ENCODE measurements at regions not wholly inside any gene's neighbourhood (a gene's known extent, or its start where the extent isn't known, plus 50 kb on each side); places are given as distances from the start of the nearest gene placed in this dataset.
"Not testable (repeated sequence)": the region's sequence is repeated elsewhere in the genome, so short reads cannot be mapped to it uniquely, and the experiment has no call there.

- ChIA-PET CTCF (no interaction called here), POLR2A (ENCODE audit: low non-redundant PET) (no interaction called here)
- DNase-seq (ENCODE audit: low spot score): no peak
- H3K27ac ChIP-seq: no peak overlapping the region
- TF ChIP-seq, protein P1, sequence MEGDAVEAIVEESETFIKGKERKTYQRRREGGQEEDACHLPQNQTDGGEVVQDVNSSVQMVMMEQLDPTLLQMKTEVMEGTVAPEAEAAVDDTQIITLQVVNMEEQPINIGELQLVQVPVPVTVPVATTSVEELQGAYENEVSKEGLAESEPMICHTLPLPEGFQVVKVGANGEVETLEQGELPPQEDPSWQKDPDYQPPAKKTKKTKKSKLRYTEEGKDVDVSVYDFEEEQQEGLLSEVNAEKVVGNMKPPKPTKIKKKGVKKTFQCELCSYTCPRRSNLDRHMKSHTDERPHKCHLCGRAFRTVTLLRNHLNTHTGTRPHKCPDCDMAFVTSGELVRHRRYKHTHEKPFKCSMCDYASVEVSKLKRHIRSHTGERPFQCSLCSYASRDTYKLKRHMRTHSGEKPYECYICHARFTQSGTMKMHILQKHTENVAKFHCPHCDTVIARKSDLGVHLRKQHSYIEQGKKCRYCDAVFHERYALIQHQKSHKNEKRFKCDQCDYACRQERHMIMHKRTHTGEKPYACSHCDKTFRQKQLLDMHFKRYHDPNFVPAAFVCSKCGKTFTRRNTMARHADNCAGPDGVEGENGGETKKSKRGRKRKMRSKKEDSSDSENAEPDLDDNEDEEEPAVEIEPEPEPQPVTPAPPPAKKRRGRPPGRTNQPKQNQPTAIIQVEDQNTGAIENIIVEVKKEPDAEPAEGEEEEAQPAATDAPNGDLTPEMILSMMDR (conservative IDR thresholded peaks at IDR 0.05; ENCODE audit: low read depth): no peak
Observed at GRCh38 chr7:119630406-119630969, 642.5 kb upstream of the KCND2 start.

- POLR2A ChIA-PET (ENCODE audit: low non-redundant PET); CTCF ChIA-PET; DNase-seq (ENCODE audit: low spot score); H3K27ac ChIP-seq: not testable (repeated sequence)
Observed at GRCh38 chr7:119633812-119634211, 639.2 kb upstream of the KCND2 start.

- no peak for DNase-seq (ENCODE audit: low spot score)
- POLR2A ChIA-PET (ENCODE audit: low non-redundant PET): no interaction called here
- TF ChIP-seq, protein P1 (conservative IDR thresholded peaks at IDR 0.05; ENCODE audit: low read depth): no peak
- H3K27ac ChIP-seq: no peak overlapping the region
- CTCF ChIA-PET: no interaction called here
Observed at GRCh38 chr7:119640326-119640725, 632.6 kb upstream of the KCND2 start.

DNA sequence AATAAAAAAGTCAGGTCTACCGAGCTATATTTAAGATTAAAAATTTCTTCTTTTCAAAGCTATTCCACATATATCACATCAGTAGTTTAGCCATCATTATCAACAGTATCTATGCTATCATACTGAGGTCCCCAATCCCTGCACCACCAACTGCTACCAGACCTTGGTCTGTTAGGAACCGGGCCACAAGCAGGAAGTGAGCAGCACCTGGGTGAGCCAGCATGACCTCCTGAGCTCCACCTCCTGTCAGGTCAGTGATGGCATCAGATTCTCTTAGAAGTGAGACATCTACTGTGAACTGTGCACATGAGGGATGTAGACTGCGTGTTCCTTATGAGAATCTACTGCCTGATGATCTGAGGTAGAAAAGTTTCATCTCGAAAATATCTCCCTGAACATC, 632.1 kb upstream of the KCND2 start:
- ChIA-PET CTCF (interaction anchor here (0.7 kb wide), 1 partner anchor 465 kb away, joined by 4 read pairs; no protein-coding TSS in a partner anchor), POLR2A (ENCODE audit: low non-redundant PET) (no interaction called here)

DNA sequence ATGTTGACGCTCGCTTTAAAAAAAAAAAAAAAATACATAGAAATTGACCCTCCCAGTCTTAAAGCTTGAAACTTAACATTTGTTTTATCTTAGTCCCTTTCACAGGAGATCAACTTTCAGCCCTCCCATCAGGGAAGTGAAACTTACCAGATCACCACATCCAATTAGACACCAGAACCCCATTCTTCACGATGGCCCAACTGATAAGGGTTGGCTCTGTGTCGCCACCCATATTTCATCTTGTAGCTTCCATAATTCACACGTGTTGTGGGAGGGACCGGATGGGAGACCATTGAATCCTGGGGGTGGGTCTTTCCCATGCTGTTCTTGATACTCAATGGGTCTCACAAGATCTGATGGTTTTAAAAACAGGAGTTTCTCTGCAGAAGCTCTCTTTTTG, 629.4 kb upstream of the KCND2 start:
- TF ChIP-seq, protein P1 (conservative IDR thresholded peaks at IDR 0.05; ENCODE audit: low read depth): no peak
- no peak overlapping the region for H3K27ac ChIP-seq
- ChIA-PET CTCF (no interaction called here), POLR2A (ENCODE audit: low non-redundant PET) (no interaction called here)
- no peak for DNase-seq (ENCODE audit: low spot score)

More for the DNA sequence above, 632.1 kb upstream of the KCND2 start:
- TF ChIP-seq, protein P1 (conservative IDR thresholded peaks at IDR 0.05; ENCODE audit: low read depth): no peak
- DNase-seq (ENCODE audit: low spot score): no peak
- H3K27ac ChIP-seq: no peak overlapping the region

DNA sequence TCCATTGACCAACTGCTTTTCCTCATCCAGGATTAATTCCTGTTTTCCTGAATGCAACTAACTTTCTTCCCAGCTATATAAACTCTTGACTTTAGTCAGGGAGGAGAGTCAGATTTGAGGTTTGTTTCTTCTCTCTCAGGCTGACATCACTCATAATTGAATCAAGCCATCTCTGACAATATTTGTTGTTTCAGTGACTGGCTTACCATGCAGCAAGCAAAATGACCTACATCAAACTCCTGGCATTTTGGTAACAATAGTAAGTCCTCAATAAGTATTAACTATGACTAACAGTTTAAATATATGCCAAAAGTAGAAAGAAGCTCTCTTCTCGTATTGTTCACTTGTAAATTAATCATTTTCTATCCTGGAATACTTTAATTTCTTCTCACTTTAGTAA, 625.7 kb upstream of the KCND2 start:
- CTCF ChIA-PET: no interaction called here
- TF ChIP-seq, protein P1 (conservative IDR thresholded peaks at IDR 0.05; ENCODE audit: low read depth): no peak
- POLR2A ChIA-PET (ENCODE audit: low non-redundant PET): no interaction called here

GRCh38 chr7:119648752-119649151, 624.2 kb upstream of the KCND2 start:
- CTCF ChIA-PET; DNase-seq (ENCODE audit: low spot score); H3K27ac ChIP-seq; POLR2A ChIA-PET (ENCODE audit: low non-redundant PET): not testable (repeated sequence)

More for the DNA sequence above, 625.7 kb upstream of the KCND2 start:
- H3K27ac ChIP-seq: no peak overlapping the region
- DNase-seq (ENCODE audit: low spot score): no peak

- TF ChIP-seq, protein P1 (conservative IDR thresholded peaks at IDR 0.05; ENCODE audit: low read depth): no peak
- H3K27ac ChIP-seq: no peak overlapping the region
- ChIA-PET POLR2A (ENCODE audit: low non-redundant PET) (no interaction called here), CTCF (no interaction called here)
- DNase-seq (ENCODE audit: low spot score): no peak
Observed at GRCh38 chr7:119660080-119660479, 612.9 kb upstream of the KCND2 start.

Data from RWPE1 (cell line).